HL-60 (cell line): ENCODE measurements at regions not wholly inside any gene's neighbourhood (a gene's known extent, or its start where the extent isn't known, plus 50 kb on each side); places are given as distances from the start of the nearest gene placed in this dataset.

Source experiments
- DNase-seq, 2 experiments: peaks; one replicate each; pipeline ENCODE4 v3.0.0-alpha.2; 2010 to 2020; ENCODE audit warnings: low read depth in 1 of 2, low spot score in 1 of 2
- H3K27ac ChIP-seq: fragments of 250-450 bp; sonication (Bioruptor Pico); replicated peaks from 2 replicates; pipeline ENCODE4 v1.5.1; 2020; ENCODE audit warnings: mild to moderate bottlenecking, moderate library complexity
- H3K27me3 ChIP-seq: fragments of 250-450 bp; sonication (Bioruptor Pico); 2 replicates; pipeline ENCODE4 v1.5.1; 2021; ENCODE audit warnings: mild to moderate bottlenecking, moderate library complexity; ENCODE audit not compliant: insufficient read depth, poor library complexity, severe bottlenecking
- H3K4me3 ChIP-seq: replicated peaks from 2 replicates; pipeline ENCODE4 v1.5.1; 2011; ENCODE audit warnings: mild to moderate bottlenecking, control low read depth, low read length; ENCODE audit not compliant: insufficient read depth
- CTCF ChIP-seq: IDR thresholded peaks from one replicate; pipeline ENCODE4 v1.5.1; 2011; ENCODE audit warnings: low read length, control low read depth, inconsistent platforms; ENCODE audit not compliant: insufficient read depth
- GABPA ChIP-seq: IDR thresholded peaks from 2 replicates; pipeline ENCODE4 v1.6.1; 2012; ENCODE audit warnings: low read depth
- POLR2AphosphoS5 ChIP-seq: IDR thresholded peaks from 2 replicates; pipeline ENCODE4 v1.6.1; 2012; ENCODE audit warnings: low read depth
- REST ChIP-seq: IDR thresholded peaks from 2 replicates; pipeline ENCODE4 v1.6.1; 2012; ENCODE audit warnings: low read depth; ENCODE audit not compliant: insufficient replicate concordance
- SPI1 ChIP-seq: IDR thresholded peaks from 2 replicates; pipeline ENCODE4 v1.6.1; 2012; ENCODE audit warnings: low read depth, mild to moderate bottlenecking, borderline replicate concordance

GRCh38 chr10:128325788-128326187 is 199.6 kb upstream of the MKI67 start:
- no peak for TF ChIP-seq POLR2AphosphoS5
- Histone ChIP-seq H3K27me3 (peaks cover 3% of the 10 kb centered on the region), H3K4me3 (no peak overlapping the region), H3K27ac (no peak overlapping the region)
- DNase-seq = no peak

- no peak for TF ChIP-seq CTCF
- no peak for TF ChIP-seq GABPA
- no peak for TF ChIP-seq POLR2AphosphoS5
- TF ChIP-seq SPI1 = no peak
- TF ChIP-seq REST = no peak
- DNase-seq = no peak
- Histone ChIP-seq H3K27me3 (peaks cover 3% of the 10 kb centered on the region), H3K4me3 (no peak overlapping the region), H3K27ac (no peak overlapping the region)
These were observed 200.0 kb upstream of the MKI67 start for GRCh38 chr10:128326251-128326650.

- H3K4me3 ChIP-seq = no peak overlapping the region
- no peak for DNase-seq
- H3K27me3 ChIP-seq = peaks cover 3% of the 10 kb centered on the region
- TF ChIP-seq GABPA = no peak
- TF ChIP-seq REST = no peak
- TF ChIP-seq SPI1 = no peak
- no peak for TF ChIP-seq POLR2AphosphoS5
- no peak for TF ChIP-seq CTCF
- no peak overlapping the region for H3K27ac ChIP-seq
These were observed 200.6 kb upstream of the MKI67 start for GRCh38 chr10:128326851-128327250.

- Histone ChIP-seq H3K27ac (no peak overlapping the region), H3K27me3 (peaks cover 2% of the 10 kb centered on the region), H3K4me3 (no peak overlapping the region)
- TF ChIP-seq CTCF (no peak), SPI1 (no peak), POLR2AphosphoS5 (no peak), REST (no peak), GABPA (no peak)
- no peak for DNase-seq
These were observed 210.2 kb upstream of the MKI67 start for GRCh38 chr10:128336401-128336800.
